HuH-7 (cell line): ENCODE measurements at regions not wholly inside any gene's neighbourhood (a gene's known extent, or its start where the extent isn't known, plus 50 kb on each side); places are given as distances from the start of the nearest gene placed in this dataset.

ENCODE experiments used
- DNase-seq: peaks from one replicate; pipeline ENCODE4 v3.0.0; 2011; ENCODE audit warnings: low spot score

DNA sequence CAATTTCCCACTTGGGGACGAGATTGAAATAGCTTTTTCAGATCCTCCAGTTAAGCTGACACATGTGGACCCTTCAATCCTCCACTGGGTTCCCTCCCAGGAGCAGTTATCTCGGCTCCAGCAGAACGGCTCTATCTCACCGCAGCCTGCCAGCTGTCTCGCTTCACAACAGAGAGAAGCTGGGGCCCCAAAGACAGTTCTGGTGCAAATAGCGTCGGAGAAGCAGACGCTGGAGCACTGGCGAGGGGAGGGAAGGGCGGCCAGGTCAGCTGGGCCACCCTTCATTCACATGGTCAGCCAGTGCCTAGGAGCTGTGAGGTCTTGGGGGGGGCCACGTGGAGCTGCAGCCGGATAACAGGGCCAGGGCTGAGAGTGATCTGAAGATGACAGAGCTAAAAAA is 141.3 kb upstream of the SDK2 start:
- no peak for DNase-seq

GRCh38 chr17:73785958-73786743 is 141.9 kb upstream of the SDK2 start:
- DNase-seq: no peak

- DNase-seq: no peak
Measured at GRCh38 chr17:73787076-73788059, 143.1 kb upstream of the SDK2 start.

- DNase-seq: no peak
Measured at GRCh38 chr17:73788111-73788510, 143.9 kb upstream of the SDK2 start.

DNA sequence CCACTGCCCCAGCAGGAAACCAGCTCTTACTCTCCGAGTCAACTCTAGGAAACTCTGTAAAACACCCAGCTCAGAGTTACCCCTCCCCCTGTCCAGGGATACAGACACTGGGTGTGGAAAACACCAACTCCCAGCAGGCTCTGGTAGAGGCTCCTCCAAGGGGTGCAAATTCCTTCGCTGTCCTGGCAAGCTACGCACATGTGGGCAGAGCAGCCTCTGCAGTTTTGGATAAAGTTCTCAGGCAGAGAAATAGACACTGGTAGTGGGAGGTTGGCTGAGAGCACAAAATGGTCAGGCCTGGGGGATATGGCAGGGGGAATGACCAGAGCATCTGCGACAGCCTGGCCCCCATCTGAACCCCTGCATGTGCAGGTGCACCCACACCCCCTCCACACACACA is 146.9 kb upstream of the SDK2 start:
- no peak for DNase-seq

DNA sequence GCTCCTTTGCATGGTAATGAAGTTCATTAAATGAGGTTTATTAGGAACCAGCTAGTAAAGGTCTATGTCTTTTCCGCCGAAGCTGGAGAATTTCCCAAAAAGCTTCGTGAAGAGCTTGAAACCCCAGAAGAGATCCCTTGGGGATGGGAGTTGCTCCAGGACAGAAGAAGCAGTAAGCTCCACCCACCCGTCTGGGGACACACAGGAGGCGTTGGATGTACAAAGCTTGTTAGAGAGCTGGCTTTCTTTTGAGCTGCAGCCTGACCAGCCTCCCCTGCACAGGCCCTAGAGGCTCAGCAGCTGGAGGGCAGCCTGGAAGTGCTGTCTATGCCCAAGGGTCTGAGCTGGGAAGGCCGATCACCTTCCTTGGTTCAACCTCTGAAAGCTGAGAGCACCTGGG is 147.4 kb upstream of the SDK2 start:
- DNase-seq: no peak

GRCh38 chr17:73792994-73793393 is 148.7 kb upstream of the SDK2 start:
- DNase-seq: no peak

DNA sequence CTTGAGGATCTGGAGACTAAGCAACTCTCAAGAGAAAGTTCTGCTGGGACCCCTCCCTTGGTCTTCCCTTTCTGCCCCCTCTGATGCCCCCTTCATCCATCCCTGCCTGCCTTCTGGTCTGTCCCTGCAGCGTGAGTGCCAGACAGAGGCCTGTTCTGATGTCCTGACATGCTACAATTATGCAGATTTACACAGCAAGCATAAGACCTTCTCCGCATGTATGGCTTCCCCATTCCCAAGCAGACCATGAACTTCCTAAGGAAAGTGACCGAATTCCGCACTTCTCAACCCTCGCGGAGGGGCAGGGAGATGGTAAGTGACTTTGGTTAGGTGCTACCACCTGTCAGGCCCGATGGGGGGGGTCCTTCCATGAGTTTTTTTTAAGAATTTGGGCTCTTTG is 150.1 kb upstream of the SDK2 start:
- no peak for DNase-seq

DNA sequence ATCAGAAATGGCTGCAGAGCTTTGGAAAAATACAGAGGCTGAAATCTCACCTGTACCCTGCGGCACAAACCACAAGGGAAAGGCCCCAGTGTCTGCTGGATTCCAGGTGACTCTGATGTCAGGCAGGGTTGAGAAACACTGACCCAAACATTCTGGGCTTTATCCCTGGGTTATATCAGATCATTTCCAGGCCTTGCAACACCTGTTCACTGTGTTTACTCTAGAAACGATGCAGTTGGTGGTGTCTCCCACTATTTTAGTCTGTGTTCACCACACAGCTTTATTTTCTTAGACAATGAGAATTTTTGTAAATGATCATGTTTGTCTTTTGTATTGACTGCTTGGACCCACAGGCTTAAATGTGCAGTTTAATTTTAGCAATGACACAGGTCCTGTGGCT is 151.5 kb upstream of the SDK2 start:
- peak; percentile 61 for DNase-seq

GRCh38 chr17:73797594-73798110 is 153.4 kb upstream of the SDK2 start:
- DNase-seq: no peak

DNA sequence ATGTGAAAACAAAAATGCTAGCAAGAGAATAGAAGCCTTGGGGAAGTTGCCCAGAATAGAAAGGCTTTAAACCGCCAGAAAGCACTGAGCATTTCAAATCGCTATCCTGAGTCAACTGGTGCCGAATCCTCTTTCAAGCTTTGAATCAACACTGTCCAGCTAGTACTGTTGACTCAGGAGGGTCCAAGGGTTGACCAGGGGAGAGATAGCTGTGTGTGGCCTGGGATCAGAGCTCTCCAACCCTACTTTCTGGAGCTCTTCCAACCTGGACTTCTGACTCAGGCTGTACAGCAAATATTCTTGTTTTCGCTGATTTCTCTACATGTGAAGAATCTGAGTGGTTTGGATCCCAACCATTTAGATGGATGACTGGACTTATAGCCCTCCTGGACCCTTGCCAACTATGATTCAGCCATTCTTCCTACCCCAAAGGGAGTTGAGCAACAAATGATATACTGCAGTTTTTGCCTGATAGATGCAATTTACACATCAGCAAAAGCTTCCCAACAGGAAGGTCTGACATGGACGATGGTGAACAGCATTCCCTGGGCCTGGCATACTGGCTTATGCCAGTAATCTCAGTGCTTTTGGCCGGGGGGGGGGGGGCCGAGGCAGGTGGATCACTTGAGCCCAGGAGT is 154.0 kb upstream of the SDK2 start:
- peak; percentile 89 for DNase-seq

- no peak for DNase-seq
Measured at GRCh38 chr17:73799096-73799495, 154.9 kb upstream of the SDK2 start.

GRCh38 chr17:73799781-73800627 is 155.8 kb upstream of the SDK2 start:
- no peak for DNase-seq

DNA sequence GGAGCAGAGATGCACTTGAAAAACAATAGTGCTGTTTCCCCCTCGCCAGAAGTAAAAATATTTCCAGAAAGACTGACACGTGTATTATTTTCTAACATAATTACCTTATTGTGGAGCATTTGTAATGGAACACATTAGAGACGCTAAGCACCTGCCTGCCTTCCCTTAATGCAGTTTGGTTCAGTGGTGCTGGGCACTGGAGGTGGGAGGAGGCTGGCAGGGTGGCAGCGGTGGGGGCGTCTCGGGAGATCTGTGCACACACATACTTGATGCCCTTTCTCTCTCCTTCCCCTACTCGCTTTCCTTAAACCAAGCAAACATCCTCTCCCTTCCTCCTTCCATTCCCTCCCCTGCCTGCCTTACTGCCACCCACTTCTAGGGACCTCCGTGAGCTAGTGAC is 156.6 kb upstream of the SDK2 start:
- no peak for DNase-seq

DNA sequence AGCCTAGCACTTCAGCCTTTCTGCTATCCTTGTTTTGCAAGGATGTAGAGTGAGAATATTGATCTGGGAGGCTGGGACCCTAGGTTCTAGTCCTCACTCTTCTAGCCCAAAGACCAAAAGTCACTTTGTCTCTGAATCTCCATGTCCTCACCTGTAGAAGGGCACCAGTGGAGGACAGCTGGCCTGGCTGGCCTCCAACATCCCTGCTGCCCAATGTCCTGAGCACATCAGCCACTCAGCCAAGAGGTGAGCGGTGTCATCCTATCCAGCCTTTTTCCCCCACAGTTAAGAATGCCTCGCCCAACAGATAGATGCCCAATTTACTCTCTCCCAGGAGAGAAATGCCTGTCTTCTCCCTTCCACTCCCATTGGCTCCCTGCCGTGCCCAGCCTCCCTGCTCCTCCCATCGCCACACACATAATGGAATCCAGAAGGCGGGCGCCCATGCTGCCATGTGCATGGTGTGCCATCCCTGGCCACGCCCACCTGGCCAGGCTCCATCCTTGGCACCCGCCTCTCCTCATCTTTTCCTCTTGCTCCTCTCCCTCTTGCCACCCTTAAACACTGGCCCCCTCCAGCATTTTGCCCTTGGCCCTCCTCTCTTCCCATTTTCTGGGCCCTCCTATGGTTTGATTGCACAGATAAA is 157.3 kb upstream of the SDK2 start:
- DNase-seq: no peak

- DNase-seq: no peak
Measured at GRCh38 chr17:73802314-73802713, 158.1 kb upstream of the SDK2 start.

- no peak for DNase-seq
Measured at GRCh38 chr17:73802871-73803270, 158.6 kb upstream of the SDK2 start.

GRCh38 chr17:73803964-73804435 is 159.8 kb upstream of the SDK2 start:
- DNase-seq: no peak

DNA sequence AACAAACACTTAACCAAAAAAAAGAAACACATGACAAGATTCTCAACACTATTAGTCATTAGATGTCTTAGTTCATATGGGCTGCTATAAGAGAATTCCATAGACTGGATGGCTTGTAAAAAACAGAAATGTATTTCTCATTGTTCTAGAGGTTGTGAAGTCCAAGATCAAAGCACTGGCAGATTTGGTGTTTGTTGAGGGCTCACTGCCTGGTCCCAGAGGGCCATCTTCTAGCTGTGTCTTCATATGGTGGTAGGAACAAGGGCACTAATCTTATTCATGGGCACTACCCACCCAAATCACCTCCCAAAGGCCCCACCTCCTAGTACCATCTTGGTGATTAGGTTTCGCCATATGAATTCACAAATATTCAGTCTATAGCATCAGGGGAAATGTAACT is 162.5 kb upstream of the SDK2 start:
- DNase-seq: no peak

DNA sequence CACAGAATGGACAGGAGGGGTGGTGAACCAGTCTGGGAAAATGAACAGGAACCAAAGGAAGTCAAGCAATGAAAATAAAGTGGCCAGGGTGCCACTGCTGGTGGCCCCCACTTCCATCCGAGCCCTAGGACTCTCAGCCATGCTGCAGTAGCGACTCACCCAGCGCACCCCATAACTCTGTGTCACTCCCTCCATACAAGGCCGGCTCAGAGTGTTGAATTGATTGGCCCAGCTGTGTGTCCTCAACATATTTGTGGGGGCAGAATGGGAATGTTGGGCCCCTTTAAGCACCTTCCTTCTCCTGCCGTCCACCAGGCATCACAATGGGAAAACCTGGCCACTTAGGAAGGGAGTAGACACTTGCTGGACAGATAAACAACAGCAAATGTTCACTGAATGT is 169.0 kb upstream of the SDK2 start:
- no peak for DNase-seq

GRCh38 chr17:73814075-73814474 is 169.8 kb upstream of the SDK2 start:
- DNase-seq: no peak
